ENCODE measurements at regions not wholly inside any gene's neighbourhood (a gene's known extent, or its start where the extent isn't known, plus 50 kb on each side); places are given as distances from the start of the nearest gene placed in this dataset.

GRCh38 chr21:28464988-28465387, 527.7 kb downstream of the LTN1 start:
- DNase-seq (no peak), ATAC-seq (ENCODE audit: low read depth) (no peak)
- Mint-ChIP-seq H3K27ac (no peak overlapping the region), H3K4me3 (no peak overlapping the region), H3K27me3 (peaks cover 8% of the 10 kb centered on the region), H3K4me1 (no peaks in the 10 kb centered on the region), H3K36me3 (ENCODE audit: low read depth) (no peaks in the 10 kb centered on the region), H3K9me3 (no peaks in the 10 kb centered on the region)
- POLR2A ChIA-PET: no interaction called here
- TF ChIP-seq, protein P1, sequence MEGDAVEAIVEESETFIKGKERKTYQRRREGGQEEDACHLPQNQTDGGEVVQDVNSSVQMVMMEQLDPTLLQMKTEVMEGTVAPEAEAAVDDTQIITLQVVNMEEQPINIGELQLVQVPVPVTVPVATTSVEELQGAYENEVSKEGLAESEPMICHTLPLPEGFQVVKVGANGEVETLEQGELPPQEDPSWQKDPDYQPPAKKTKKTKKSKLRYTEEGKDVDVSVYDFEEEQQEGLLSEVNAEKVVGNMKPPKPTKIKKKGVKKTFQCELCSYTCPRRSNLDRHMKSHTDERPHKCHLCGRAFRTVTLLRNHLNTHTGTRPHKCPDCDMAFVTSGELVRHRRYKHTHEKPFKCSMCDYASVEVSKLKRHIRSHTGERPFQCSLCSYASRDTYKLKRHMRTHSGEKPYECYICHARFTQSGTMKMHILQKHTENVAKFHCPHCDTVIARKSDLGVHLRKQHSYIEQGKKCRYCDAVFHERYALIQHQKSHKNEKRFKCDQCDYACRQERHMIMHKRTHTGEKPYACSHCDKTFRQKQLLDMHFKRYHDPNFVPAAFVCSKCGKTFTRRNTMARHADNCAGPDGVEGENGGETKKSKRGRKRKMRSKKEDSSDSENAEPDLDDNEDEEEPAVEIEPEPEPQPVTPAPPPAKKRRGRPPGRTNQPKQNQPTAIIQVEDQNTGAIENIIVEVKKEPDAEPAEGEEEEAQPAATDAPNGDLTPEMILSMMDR (IDR thresholded peaks at IDR 0.05): no peak
- CTCF ChIA-PET: no interaction called here
- intact Hi-C loops (cut with micrococcal nuclease): no loop called here

DNA sequence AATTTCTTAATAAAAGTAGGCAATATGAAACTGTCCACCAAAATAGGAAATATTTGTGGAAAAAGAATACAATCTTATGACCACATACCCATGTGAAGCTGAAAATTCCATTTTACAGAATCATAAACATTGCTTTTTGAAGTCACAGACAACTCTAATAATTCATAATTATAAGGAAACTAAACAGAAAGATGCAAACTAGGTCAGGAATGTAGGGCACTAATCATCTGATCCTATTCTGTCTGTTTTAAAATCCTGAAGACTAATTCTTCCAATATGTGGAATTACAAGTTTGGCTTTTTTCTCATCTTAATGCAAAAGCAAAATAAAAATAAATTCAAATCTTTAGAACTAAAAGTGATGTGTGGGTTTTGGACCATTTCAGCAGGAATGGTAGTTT, 528.6 kb downstream of the LTN1 start:
- ChIA-PET POLR2A (no interaction called here), CTCF (no interaction called here)
- ATAC-seq (ENCODE audit: low read depth): no peak
- intact Hi-C loops (cut with micrococcal nuclease): no loop called here
- Mint-ChIP-seq H3K27ac (no peak overlapping the region), H3K4me1 (no peaks in the 10 kb centered on the region), H3K4me3 (no peak overlapping the region), H3K9me3 (no peaks in the 10 kb centered on the region), H3K27me3 (peaks cover 6% of the 10 kb centered on the region), H3K36me3 (ENCODE audit: low read depth) (no peaks in the 10 kb centered on the region)
- TF ChIP-seq, protein P1 (IDR thresholded peaks at IDR 0.05): no peak
- DNase-seq: no peak

- Mint-ChIP-seq H3K9me3 (no peaks in the 10 kb centered on the region), H3K36me3 (ENCODE audit: low read depth) (no peaks in the 10 kb centered on the region), H3K27me3 (peaks cover 3% of the 10 kb centered on the region), H3K4me1 (no peaks in the 10 kb centered on the region), H3K4me3 (no peak overlapping the region), H3K27ac (no peak overlapping the region)
- TF ChIP-seq, protein P1 (IDR thresholded peaks at IDR 0.05): no peak
- ChIA-PET CTCF (no interaction called here), POLR2A (no interaction called here)
- no peak for ATAC-seq (ENCODE audit: low read depth)
- intact Hi-C loops (cut with micrococcal nuclease): no loop called here
- no peak for DNase-seq
Observed at GRCh38 chr21:28459193-28459592, 533.5 kb downstream of the LTN1 start.

GRCh38 chr21:28458446-28458845, 534.2 kb downstream of the LTN1 start:
- no peak overlapping the region for H3K4me3 Mint-ChIP-seq
- peaks cover 3% of the 10 kb centered on the region for H3K27me3 Mint-ChIP-seq
- no peaks in the 10 kb centered on the region for H3K9me3 Mint-ChIP-seq
- H3K27ac Mint-ChIP-seq: no peak overlapping the region
- CTCF ChIA-PET: no interaction called here
- H3K36me3 Mint-ChIP-seq (ENCODE audit: low read depth): no peaks in the 10 kb centered on the region
- intact Hi-C loops (cut with micrococcal nuclease): no loop called here
- TF ChIP-seq, protein P1 (IDR thresholded peaks at IDR 0.05): no peak
- H3K4me1 Mint-ChIP-seq: no peaks in the 10 kb centered on the region
- ATAC-seq (ENCODE audit: low read depth) (no peak), DNase-seq (no peak)
- POLR2A ChIA-PET: no interaction called here

DNA sequence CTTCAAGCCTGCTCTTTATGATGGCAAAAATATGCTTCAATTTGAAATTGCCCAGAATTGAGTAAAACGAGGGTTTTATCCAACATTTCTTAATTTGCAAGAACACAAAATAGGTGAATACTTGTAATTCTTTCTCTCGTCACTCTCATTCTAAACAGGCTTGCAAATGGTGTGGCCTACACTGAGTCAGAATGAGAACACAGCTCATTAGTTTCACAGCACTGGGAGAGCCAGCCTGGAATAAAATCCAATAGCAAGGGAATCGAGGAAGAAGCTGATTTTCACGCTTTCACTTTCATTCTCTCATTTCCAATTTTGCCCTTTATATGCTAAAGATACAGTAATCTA, 537.5 kb downstream of the LTN1 start:
- ATAC-seq (ENCODE audit: low read depth) (no peak), DNase-seq (no peak)
- Mint-ChIP-seq H3K27ac (no peak overlapping the region), H3K4me1 (no peaks in the 10 kb centered on the region), H3K4me3 (no peak overlapping the region), H3K27me3 (no peaks in the 10 kb centered on the region), H3K9me3 (no peaks in the 10 kb centered on the region), H3K36me3 (ENCODE audit: low read depth) (no peaks in the 10 kb centered on the region)
- POLR2A ChIA-PET: no interaction called here
- intact Hi-C loops (cut with micrococcal nuclease): no loop called here
- TF ChIP-seq, protein P1 (IDR thresholded peaks at IDR 0.05): no peak
- CTCF ChIA-PET: no interaction called here

Data from activated B cell treated with CpG ODN at 0.5 μM for 24 hours (primary cell).